ENCODE measurements at regions not wholly inside any gene's neighbourhood (a gene's known extent, or its start where the extent isn't known, plus 50 kb on each side); places are given as distances from the start of the nearest gene placed in this dataset.

DNA sequence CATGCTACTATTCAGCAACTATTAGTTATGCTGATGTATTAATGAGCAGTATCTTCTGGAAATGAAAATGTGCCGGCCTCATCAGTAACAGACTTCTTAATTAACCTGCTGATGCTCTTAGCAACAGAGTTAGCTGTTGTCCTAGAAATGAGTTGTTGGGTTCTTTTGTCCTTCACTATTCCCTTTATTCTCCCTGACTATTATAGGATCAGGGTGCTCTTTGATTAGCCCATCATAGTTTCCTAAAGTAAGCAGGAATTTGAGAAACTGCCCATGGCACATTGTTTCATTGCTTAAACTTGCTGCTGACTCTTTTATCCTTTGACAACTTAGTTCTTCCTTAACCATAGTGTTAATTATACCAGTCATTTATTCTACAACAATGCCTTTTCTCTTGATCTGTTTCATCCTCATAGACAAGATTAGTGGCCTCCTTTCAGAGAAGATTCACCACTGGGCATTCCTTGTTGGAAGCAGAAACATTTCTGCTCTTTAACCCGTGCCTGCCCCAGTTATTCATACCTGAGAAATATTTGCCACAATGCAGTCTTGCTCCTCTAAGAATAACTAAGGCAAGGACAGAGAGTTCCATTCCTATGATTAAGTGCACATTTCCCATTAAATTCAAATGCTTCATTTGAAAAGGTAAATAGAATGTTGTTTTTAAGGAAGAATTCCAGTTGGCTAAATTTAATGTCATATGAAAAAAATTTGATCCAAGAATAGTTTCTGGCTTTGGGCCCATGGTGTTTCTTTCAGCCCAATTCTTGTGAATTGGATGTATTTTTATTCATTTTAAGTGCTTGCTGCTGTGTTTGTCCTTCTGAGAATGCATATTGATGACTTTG, 573.3 kb upstream of the TBL1XR1 start:
- WGBS (ENCODE audit: insufficient coverage) = 80% methylated on average over 1 of the region's 2 CpGs
- Histone ChIP-seq H3K27me3 (replicated peaks in 1 of 2; ENCODE audit: control insufficient read depth in 2 of 2, extremely low read depth in 1 of 2, insufficient read depth in 2 of 2, low read length in 1 of 2) (no peaks in the 10 kb centered on the region), H3K9me3 (no peaks in the 10 kb centered on the region), H3K36me3 (ENCODE audit: control insufficient read depth in 2 of 2, extremely low read depth in 1 of 2, insufficient read depth in 1 of 2, low read length in 1 of 2) (no peaks in the 10 kb centered on the region), H3K4me3 (ENCODE audit: control insufficient read depth in 1 of 2, extremely low read depth in 1 of 2, low read length in 1 of 2) (no peak overlapping the region), H3K4me1 (ENCODE audit: control insufficient read depth in 1 of 2, extremely low read depth in 1 of 2, insufficient read depth in 2 of 2, low read length in 2 of 2) (no peaks in the 10 kb centered on the region), H3K27ac (ENCODE audit: low read length) (no peak overlapping the region)
- Mint-ChIP-seq H3K27ac (no peak overlapping the region), H3K9me3 (peaks cover 6 to 12% (median 10%) of the 10 kb centered on the region in 3 donors), H3K4me1 (no peaks in the 10 kb centered on the region), H3K27me3 (no peaks in the 10 kb centered on the region), H3K36me3 (peaks cover 3% of the 10 kb centered on the region), H3K4me3 (no peak overlapping the region)
- POLR2A ChIA-PET = no interaction called here
- ATAC-seq (replicated peaks in 1 of 4) (no peak), DNase-seq (no peak)
- CTCF ChIA-PET = interaction anchor here in 1 of 2 donors (0.6 kb wide), 1 partner anchor 720 kb away, joined by 6 read pairs; no protein-coding TSS in a partner anchor

DNA sequence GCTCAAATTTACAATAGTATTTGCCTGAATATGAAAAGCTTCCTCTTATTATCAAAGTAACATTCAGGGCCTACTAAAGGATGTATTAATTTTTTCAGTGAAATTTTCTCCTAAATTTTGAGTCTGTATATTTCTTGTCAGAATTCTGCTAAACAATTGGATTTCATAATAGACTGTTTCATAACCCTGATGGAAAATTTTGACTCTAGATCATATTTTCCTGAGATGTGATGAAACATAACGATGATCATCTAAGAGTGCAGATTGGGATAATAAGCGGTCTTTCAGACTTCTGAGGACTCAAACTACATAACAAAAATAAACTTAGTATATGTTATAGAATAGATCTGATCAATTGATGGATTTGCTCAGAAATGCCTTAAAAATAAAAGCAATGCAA, 574.5 kb upstream of the TBL1XR1 start:
- Histone ChIP-seq H3K9me3 (no peaks in the 10 kb centered on the region), H3K4me3 (ENCODE audit: control insufficient read depth in 1 of 2, extremely low read depth in 1 of 2, low read length in 1 of 2) (no peak overlapping the region), H3K4me1 (ENCODE audit: control insufficient read depth in 1 of 2, extremely low read depth in 1 of 2, insufficient read depth in 2 of 2, low read length in 2 of 2) (no peaks in the 10 kb centered on the region), H3K27ac (ENCODE audit: low read length) (no peak overlapping the region), H3K27me3 (replicated peaks in 1 of 2; ENCODE audit: control insufficient read depth in 2 of 2, extremely low read depth in 1 of 2, insufficient read depth in 2 of 2, low read length in 1 of 2) (no peaks in the 10 kb centered on the region), H3K36me3 (ENCODE audit: control insufficient read depth in 2 of 2, extremely low read depth in 1 of 2, insufficient read depth in 1 of 2, low read length in 1 of 2) (no peaks in the 10 kb centered on the region)
- Mint-ChIP-seq H3K4me3 (no peak overlapping the region), H3K27ac (no peak overlapping the region), H3K9me3 (peaks cover 3 to 12% (median 10%) of the 10 kb centered on the region in 3 donors), H3K4me1 (no peaks in the 10 kb centered on the region), H3K27me3 (no peaks in the 10 kb centered on the region), H3K36me3 (peaks cover 3% of the 10 kb centered on the region)
- ATAC-seq (replicated peaks in 1 of 4) = no peak
- POLR2A ChIA-PET = no interaction called here
- DNase-seq = no peak
- WGBS (ENCODE audit: insufficient coverage) = no CpG with 5 or more reads among the region's 2 CpGs
- CTCF ChIA-PET = interaction anchor here in 1 of 2 donors (0.5 kb wide), 1 partner anchor 1598 kb away, joined by 5 read pairs; no protein-coding TSS in a partner anchor

DNA sequence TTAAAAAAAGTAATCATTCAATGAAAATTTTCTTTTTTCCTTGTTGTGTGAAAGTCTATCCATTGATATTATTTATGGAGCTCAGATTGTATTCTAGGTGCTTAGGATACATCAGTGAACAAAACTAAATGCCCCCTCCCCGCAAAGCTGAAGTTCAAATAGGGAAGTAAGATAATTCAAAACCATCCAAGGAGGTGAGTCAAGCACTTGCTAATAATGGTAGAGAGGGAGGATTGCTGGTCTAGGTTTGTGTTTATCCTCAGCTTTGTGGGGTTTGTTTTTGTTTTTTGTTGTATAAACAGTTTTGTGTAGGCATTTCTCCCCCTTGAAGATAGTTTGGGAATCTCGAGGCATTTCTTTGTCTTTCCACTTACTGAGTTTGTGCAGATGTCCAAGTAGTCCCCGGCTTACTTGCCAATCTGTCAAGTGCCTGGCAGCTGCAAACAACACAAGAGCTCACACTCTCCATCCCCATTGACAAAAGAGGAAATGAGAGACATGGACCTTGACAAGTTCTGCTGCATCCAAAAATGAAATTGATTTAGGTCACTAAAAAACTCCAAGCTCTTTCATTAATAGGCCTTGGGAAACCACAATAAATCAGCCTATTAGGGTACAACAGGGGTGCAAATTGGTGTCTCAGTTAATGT, 575.8 kb upstream of the TBL1XR1 start:
- POLR2A ChIA-PET = no interaction called here
- H3K4me3 ChIP-seq (ENCODE audit: control insufficient read depth in 1 of 2, extremely low read depth in 1 of 2, low read length in 1 of 2) = no peak overlapping the region
- Mint-ChIP-seq H3K36me3 (peaks cover 1% of the 10 kb centered on the region), H3K27ac (no peak overlapping the region), H3K4me3 (no peak overlapping the region), H3K27me3 (no peaks in the 10 kb centered on the region), H3K9me3 (peaks cover 2 to 10% (median 6%) of the 10 kb centered on the region in 3 donors), H3K4me1 (peaks cover 4 to 5% (median 5%) of the 10 kb centered on the region in 3 donors)
- peaks cover 0 to 6% of the 10 kb centered on the region in 2 experiments for H3K4me1 ChIP-seq (ENCODE audit: control insufficient read depth in 1 of 2, extremely low read depth in 1 of 2, insufficient read depth in 2 of 2, low read length in 2 of 2)
- no peaks in the 10 kb centered on the region for H3K36me3 ChIP-seq (ENCODE audit: control insufficient read depth in 2 of 2, extremely low read depth in 1 of 2, insufficient read depth in 1 of 2, low read length in 1 of 2)
- H3K9me3 ChIP-seq = no peaks in the 10 kb centered on the region
- no peak overlapping the region for H3K27ac ChIP-seq (ENCODE audit: low read length)
- no peak for DNase-seq
- no peaks in the 10 kb centered on the region for H3K27me3 ChIP-seq (replicated peaks in 1 of 2; ENCODE audit: control insufficient read depth in 2 of 2, extremely low read depth in 1 of 2, insufficient read depth in 2 of 2, low read length in 1 of 2)
- 100% methylated on average over 1 of the region's 3 CpGs for WGBS (ENCODE audit: insufficient coverage)
- CTCF ChIA-PET = no interaction called here
- ATAC-seq (replicated peaks in 1 of 4) = no peak

GRCh38 chr3:177773717-177774116, 576.4 kb upstream of the TBL1XR1 start:
- POLR2A ChIA-PET = no interaction called here
- no peaks in the 10 kb centered on the region for H3K36me3 ChIP-seq (ENCODE audit: control insufficient read depth in 2 of 2, extremely low read depth in 1 of 2, insufficient read depth in 1 of 2, low read length in 1 of 2)
- Mint-ChIP-seq H3K4me3 (no peak overlapping the region), H3K27ac (no peak overlapping the region), H3K27me3 (no peaks in the 10 kb centered on the region), H3K4me1 (peaks cover 11 to 12% (median 11%) of the 10 kb centered on the region in 3 donors), H3K9me3 (peaks cover 0 to 8% (median 6%) of the 10 kb centered on the region in 3 donors), H3K36me3 (no peaks in the 10 kb centered on the region)
- no peaks in the 10 kb centered on the region for H3K27me3 ChIP-seq (replicated peaks in 1 of 2; ENCODE audit: control insufficient read depth in 2 of 2, extremely low read depth in 1 of 2, insufficient read depth in 2 of 2, low read length in 1 of 2)
- DNase-seq = no peak
- CTCF ChIA-PET = no interaction called here
- WGBS (ENCODE audit: insufficient coverage) = no CpG with 5 or more reads among the region's 1 CpG
- H3K9me3 ChIP-seq = no peaks in the 10 kb centered on the region
- peaks cover 5 to 10% of the 10 kb centered on the region in 2 experiments for H3K4me1 ChIP-seq (ENCODE audit: control insufficient read depth in 1 of 2, extremely low read depth in 1 of 2, insufficient read depth in 2 of 2, low read length in 2 of 2)
- H3K4me3 ChIP-seq (ENCODE audit: control insufficient read depth in 1 of 2, extremely low read depth in 1 of 2, low read length in 1 of 2) = no peak overlapping the region
- ATAC-seq (replicated peaks in 1 of 4) = no peak
- H3K27ac ChIP-seq (ENCODE audit: low read length) = no peak overlapping the region

GRCh38 chr3:177776661-177777101, 579.4 kb upstream of the TBL1XR1 start:
- no peak for DNase-seq
- ChIA-PET CTCF (interaction anchor here (1.2 to 4.7 kb wide), 3 partner anchors 718 to 726 kb away, joined by 4 to 24 read pairs (median 4); no protein-coding TSS in a partner anchor), POLR2A (no interaction called here)
- Histone ChIP-seq H3K27ac (ENCODE audit: low read length) (no peak overlapping the region), H3K4me1 (ENCODE audit: control insufficient read depth in 1 of 2, extremely low read depth in 1 of 2, insufficient read depth in 2 of 2, low read length in 2 of 2) (peaks cover 8 to 16% of the 10 kb centered on the region in 2 experiments), H3K9me3 (no peaks in the 10 kb centered on the region), H3K36me3 (ENCODE audit: control insufficient read depth in 2 of 2, extremely low read depth in 1 of 2, insufficient read depth in 1 of 2, low read length in 1 of 2) (no peaks in the 10 kb centered on the region), H3K27me3 (replicated peaks in 1 of 2; ENCODE audit: control insufficient read depth in 2 of 2, extremely low read depth in 1 of 2, insufficient read depth in 2 of 2, low read length in 1 of 2) (no peaks in the 10 kb centered on the region), H3K4me3 (ENCODE audit: control insufficient read depth in 1 of 2, extremely low read depth in 1 of 2, low read length in 1 of 2) (no peak overlapping the region)
- H3K9me3 Mint-ChIP-seq = no peaks in the 10 kb centered on the region
- WGBS (ENCODE audit: insufficient coverage) = 100% methylated on average over 1 of the region's 6 CpGs
- peak overlapping the region in 1 of 2 donors; percentile 9 for H3K27ac Mint-ChIP-seq
- no peak overlapping the region for H3K4me3 Mint-ChIP-seq
- ATAC-seq (replicated peaks in 1 of 4) = no peak
- no peaks in the 10 kb centered on the region for H3K36me3 Mint-ChIP-seq
- peaks cover 16 to 19% (median 17%) of the 10 kb centered on the region in 3 donors for H3K4me1 Mint-ChIP-seq
- H3K27me3 Mint-ChIP-seq = no peaks in the 10 kb centered on the region

- H3K9me3 ChIP-seq = no peaks in the 10 kb centered on the region
- DNase-seq (peak in 20 of 35 experiments; percentile 1 to 47 (median 14)), ATAC-seq (replicated peaks in 1 of 4) (peak in 3 of 4 experiments; percentile 46 to 56 (median 48))
- no peaks in the 10 kb centered on the region for H3K27me3 Mint-ChIP-seq
- no peak overlapping the region for H3K27ac ChIP-seq (ENCODE audit: low read length)
- H3K36me3 ChIP-seq (ENCODE audit: control insufficient read depth in 2 of 2, extremely low read depth in 1 of 2, insufficient read depth in 1 of 2, low read length in 1 of 2) = no peaks in the 10 kb centered on the region
- H3K27me3 ChIP-seq (replicated peaks in 1 of 2; ENCODE audit: control insufficient read depth in 2 of 2, extremely low read depth in 1 of 2, insufficient read depth in 2 of 2, low read length in 1 of 2) = no peaks in the 10 kb centered on the region
- H3K36me3 Mint-ChIP-seq = no peaks in the 10 kb centered on the region
- peak overlapping the region; percentile 49 to 57 for H3K27ac Mint-ChIP-seq
- POLR2A ChIA-PET = no interaction called here
- H3K9me3 Mint-ChIP-seq = no peaks in the 10 kb centered on the region
- 100% methylated on average over 1 of the region's 1 CpG for WGBS (ENCODE audit: insufficient coverage)
- H3K4me3 Mint-ChIP-seq = no peak overlapping the region
- CTCF ChIA-PET = interaction anchor here (0.9 to 4.7 kb wide), 4 partner anchors 10 to 727 kb away, joined by 3 to 24 read pairs (median 4); no protein-coding TSS in a partner anchor
- peaks cover 16 to 19% (median 17%) of the 10 kb centered on the region in 3 donors for H3K4me1 Mint-ChIP-seq
- H3K4me3 ChIP-seq (ENCODE audit: control insufficient read depth in 1 of 2, extremely low read depth in 1 of 2, low read length in 1 of 2) = no peak overlapping the region
- H3K4me1 ChIP-seq (ENCODE audit: control insufficient read depth in 1 of 2, extremely low read depth in 1 of 2, insufficient read depth in 2 of 2, low read length in 2 of 2) = peaks cover 8 to 16% of the 10 kb centered on the region in 2 experiments
Observed at GRCh38 chr3:177777699-177778098, 580.4 kb upstream of the TBL1XR1 start.
